NCI-H1694 (cell line): ENCODE measurements at regions not wholly inside any gene's neighbourhood (a gene's known extent, or its start where the extent isn't known, plus 50 kb on each side); places are given as distances from the start of the nearest gene placed in this dataset.
"Not testable (repeated sequence)": the region's sequence is repeated elsewhere in the genome, so short reads cannot be mapped to it uniquely, and the experiment has no call there.

Source experiments
- DNase-seq: peaks from one replicate; lab custom pipeline; 2025; lab: John Stamatoyannopoulos, UW

GRCh38 chr3:163438760-163439159 is 1639.5 kb downstream of the SI start:
- no peak for DNase-seq

DNA sequence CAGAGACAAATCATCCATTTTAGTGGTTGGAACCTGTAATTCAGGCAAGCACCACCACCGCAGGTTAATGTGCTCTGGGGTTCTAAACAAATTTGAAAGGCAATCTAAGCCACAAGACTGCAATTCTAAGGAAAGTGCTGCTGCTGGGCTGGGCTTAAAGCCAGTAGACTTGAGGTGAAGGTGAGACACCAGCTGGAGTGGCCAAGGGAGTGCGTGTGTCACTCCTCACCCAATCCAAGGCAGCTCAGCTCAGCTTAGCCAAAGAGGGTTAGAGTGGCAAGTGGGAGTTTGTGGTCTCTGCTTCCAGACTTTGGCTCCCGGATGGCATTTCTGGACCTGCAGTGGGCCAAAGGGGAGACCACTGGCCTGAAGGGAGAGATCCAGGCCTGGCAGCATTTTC is 1655.6 kb downstream of the SI start:
- DNase-seq = no peak

DNA sequence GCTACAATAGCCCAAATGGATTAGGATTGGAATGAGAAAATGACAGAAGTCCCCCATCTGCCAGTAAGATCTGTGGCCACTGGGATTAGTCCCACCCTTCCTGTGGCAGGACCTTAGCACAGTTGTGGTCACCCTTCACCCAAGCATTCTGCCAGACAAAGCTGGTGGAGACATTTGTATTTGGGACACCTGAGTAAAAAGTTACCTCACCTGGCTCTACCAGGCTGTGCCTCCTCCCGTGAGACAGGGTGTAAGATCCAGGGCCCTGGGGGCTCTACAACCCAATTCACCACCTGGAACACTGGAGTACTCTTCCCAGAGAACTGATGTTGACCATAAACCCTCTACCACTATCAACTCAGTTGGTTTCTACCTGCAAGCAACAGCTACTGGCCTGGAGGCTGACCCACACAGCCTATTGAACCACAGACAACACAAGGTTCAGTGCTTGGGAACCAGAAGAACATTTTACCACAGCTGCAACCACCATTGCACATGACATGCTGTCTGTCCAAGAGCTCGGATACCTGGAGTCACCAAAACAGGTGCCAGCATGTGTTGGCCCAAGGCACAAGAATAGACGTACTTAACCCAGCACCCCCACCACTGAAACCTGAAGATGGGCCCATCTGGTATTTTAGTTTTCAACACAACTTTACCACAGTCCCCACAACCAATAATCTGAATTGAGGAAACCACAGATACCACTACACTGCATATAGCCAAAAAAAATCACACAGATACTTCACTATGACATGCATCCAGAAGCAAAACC is 1686.7 kb downstream of the SI start:
- no peak for DNase-seq

DNA sequence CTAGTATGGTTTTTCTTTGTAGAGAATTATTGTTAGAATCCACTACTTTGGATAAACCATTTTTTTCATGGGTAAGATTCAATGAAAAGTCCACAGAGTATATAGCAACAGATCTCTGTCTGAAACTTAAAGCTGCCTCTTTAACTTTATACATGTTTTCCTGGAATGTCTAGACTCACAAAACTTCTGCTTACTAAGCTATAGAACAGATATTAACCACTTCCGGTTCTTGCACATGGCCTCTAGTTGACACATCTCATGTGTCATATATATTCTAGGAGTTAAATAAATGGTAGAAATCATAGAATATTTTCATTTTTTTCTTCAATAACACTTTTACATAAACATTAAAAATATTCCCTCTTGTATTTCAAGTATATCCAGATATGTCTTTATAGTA is 1693.9 kb downstream of the SI start:
- DNase-seq = no peak

- no peak for DNase-seq
Observed at GRCh38 chr3:163382183-163382582, 1696.1 kb downstream of the SI start.

GRCh38 chr3:163368168-163368567 is 1710.1 kb downstream of the SI start:
- no peak for DNase-seq

- DNase-seq = no peak
Observed at GRCh38 chr3:163364717-163365116, 1713.6 kb downstream of the SI start.

GRCh38 chr3:163362151-163362550 is 1716.1 kb downstream of the SI start:
- DNase-seq = no peak

- DNase-seq = not testable (repeated sequence)
Observed at GRCh38 chr3:163361357-163361878, 1716.9 kb downstream of the SI start.

DNA sequence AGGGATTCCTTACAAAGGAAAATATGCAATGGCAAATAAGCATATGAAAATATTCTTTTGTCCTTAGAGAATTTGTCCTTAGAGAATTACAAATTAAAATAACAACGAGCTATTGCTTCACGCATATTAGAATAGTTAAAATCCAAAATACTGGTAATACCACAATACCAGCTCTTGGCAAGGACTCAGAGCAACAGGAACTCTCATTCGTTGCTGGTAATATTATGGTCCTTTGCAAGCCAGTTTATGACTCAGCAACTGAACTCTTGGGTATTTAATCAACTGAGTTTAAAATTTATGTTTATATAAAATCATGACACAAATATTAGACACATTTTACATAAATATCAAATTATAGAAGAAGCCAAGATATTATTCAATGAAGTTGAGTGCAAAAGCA is 1730.4 kb downstream of the SI start:
- no peak for DNase-seq

DNA sequence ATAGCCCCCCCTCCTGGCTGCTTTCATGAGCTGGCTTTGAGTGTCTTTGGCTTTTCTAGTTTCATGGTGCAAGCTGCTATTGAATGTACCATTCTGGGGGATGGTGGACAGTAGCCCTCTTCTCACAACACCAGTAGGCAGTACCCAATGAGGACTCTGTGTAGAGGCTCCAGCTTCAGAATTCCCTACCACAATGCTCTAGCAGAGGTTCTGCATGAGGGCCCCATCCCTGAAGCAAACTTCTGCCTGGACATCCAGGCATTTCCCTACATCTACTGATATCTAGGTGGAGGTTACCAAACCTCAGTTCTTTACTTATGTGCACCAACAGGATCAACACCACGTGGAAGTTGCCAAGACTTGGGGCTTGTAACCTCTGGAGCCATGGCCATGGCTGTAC is 1742.9 kb downstream of the SI start:
- no peak for DNase-seq

GRCh38 chr3:163328680-163329079 is 1749.6 kb downstream of the SI start:
- no peak for DNase-seq

GRCh38 chr3:163327086-163327485 is 1751.2 kb downstream of the SI start:
- no peak for DNase-seq

- DNase-seq = no peak
Observed at GRCh38 chr3:163315786-163316185, 1762.5 kb downstream of the SI start.

DNA sequence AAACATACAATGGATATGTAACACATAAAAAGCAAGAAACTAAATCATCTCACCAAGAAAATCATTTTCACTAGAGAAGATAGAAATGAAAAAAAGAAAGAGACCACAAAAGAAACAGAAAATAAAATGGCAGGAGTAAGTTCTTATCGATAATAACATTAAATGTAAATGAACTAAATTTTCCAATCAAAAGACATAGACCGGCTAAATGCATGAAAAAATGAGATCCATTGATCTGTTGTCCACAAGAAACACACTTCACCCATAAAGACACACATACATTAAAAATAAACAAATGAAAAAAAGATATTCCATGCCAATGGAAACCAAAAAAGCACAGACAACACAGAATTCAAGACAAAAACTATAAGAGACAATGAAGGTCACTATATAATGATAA is 1771.9 kb downstream of the SI start:
- no peak for DNase-seq

DNA sequence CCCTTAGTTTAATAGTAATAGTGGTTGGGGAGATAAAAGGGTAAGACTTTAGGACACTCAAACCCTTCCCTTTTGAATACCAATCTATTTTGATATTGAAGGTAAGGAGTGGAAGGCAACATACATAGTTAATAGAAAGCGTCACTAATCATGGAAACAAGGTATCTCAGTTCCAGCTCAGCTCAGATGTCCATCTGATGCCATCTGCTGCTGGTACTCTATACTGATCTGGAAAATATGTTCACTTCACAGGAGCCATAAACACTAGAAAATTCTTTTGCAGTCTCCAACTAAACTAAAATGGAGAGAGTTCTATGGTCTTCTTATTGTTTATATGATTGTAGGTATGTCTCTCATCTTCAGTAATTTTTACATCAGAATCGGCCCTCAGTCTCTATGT is 1777.1 kb downstream of the OTOL1 start:
- no peak for DNase-seq

GRCh38 chr3:163266731-163267130 is 1770.1 kb downstream of the OTOL1 start:
- DNase-seq = no peak

DNA sequence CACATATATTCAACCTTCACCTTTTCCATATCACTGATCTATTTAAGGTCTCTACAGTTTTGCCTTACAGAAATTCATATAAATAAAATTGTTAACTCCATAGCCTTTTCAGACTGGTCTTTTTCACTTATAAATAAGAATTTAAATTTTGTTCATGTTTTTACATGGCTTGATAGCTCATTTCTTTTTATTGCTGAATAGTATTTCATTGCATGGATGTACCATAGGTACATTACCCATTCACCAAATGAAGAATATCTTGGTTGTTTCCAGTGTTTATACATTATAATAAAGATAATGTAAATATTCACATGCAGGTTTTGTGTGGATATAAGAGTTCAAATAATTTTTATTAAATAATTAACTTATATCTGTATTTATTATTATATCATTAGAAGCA is 1765.0 kb downstream of the OTOL1 start:
- no peak for DNase-seq

DNA sequence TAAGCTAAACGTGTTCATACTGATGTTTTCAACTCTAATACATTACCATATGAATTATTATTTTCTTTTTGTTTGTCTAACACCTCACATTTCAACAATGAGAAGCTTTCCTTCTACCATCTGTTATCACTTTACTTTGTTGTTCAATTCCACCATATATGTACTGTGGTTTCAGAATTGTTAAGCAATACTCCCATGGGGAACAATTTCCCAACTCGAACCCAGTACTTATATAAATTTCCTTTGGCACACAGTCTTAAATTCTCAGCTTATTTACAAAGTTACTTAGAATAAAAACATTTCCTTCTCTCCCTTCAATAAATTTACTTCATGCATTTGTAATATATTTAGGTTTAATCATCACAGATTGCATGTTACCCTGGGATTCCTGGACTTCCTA is 1764.4 kb downstream of the OTOL1 start:
- DNase-seq = no peak

DNA sequence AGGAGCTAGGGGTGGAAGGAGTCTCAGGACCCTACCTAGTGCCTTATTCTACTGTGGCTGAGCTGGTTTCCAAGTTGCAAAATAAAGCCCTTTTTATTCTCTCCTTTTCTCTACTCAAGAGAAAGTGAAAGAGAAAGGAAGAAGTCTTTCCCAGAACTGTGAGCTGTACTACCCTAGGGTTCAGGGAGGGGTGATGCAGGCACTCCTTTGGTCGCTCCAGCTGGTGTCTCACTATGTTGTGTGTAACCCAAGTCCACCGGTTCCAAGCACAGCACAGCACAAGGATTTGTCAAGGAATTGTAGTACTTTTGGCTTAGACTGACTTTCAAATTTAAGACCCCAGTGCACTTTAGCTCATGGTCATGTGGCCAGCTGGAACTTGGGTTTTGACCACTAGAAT is 1721.7 kb downstream of the OTOL1 start:
- no peak for DNase-seq

- DNase-seq = no peak
Observed at GRCh38 chr3:163213838-163214237, 1717.2 kb downstream of the OTOL1 start.

DNA sequence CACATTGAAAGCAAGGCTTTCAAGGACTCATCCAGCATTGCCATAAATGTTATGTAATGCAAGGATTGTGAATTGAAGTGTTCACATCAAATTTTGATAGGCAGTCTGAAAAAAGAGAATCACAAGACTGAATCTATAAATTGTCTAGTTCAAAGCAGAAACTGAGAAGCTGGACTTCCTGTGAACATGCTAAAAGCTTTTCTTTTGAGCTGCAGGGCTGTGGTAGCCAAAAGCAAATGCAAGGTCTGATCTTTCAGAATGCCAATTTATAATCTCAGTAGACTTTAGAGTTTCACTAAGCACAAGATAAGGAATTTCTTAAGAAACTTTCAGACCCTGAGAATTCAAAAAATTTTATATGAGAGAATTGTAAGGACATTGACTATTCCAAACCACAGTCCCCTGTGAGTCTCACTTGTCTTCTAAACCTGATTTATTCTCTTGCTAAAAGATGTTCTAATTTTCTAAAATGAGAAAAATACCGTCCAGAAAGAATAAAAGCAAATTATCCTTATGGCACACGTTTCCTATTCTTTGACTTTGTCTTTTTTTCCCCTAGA is 1700.3 kb downstream of the OTOL1 start:
- no peak for DNase-seq

DNA sequence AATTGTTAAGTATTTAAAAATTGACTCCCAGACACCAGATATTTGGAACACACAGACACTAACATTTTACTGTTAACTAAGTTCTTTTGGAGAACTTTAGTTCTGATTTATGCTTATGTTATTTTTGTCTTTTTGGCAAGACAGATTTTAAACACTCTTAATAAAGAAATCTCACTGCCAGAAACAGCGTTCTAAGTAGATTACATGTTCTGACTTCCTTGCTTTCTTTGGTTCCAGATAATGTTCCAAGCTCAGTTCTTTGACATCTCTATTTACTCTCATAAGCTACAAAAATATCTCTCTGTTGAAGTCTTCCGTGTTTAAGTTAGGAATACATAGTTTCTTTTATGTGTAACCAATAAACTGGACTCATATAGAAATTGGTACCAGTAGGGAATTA is 1699.6 kb downstream of the OTOL1 start:
- DNase-seq = no peak
